ENCODE measurements at regions not wholly inside any gene's neighbourhood (a gene's known extent, or its start where the extent isn't known, plus 50 kb on each side); places are given as distances from the start of the nearest gene placed in this dataset.

GRCh38 chr18:24656551-24657443 lies 196.4 kb downstream of the HRH4 start:
- Histone ChIP-seq H3K36me3 (ENCODE audit: control insufficient read depth, insufficient read depth, low read length) (no peaks in the 10 kb centered on the region), H3K4me3 (ENCODE audit: low read depth in 2 of 2, low read length in 2 of 2) (no peak overlapping the region), H3K27ac (ENCODE audit: low read length) (no peak overlapping the region), H3K27me3 (ENCODE audit: control insufficient read depth, insufficient read depth, low read length) (no peaks in the 10 kb centered on the region; the same call in 1 of the 2 replicates), H3K9me3 (ENCODE audit: control insufficient read depth, insufficient read depth, low read depth, low read length) (no peaks in the 10 kb centered on the region), H3K4me1 (ENCODE audit: control insufficient read depth, insufficient read depth, low read length) (0 out of 2 replicates have a peak, but pooled peaks cover 3% of the 10 kb centered on the region)
- POLR2A ChIA-PET = no interaction called here
- BruUV-seq (replicated peaks) = no TSS peak
- in situ Hi-C loops (cut with HindIII; ENCODE audit: low pct_unique_long_range_greater_than_20kb, low sequenced_read_pairs) = no loop called here
- CTCF ChIA-PET = no interaction called here
- intact Hi-C loops (cut with micrococcal nuclease; ENCODE audit: unreplicated experiment) = no loop called here
- no peak for DNase-seq (ENCODE audit: low read depth, low spot score)
- ATAC-seq = no peak
- TF ChIP-seq SIN3A (IDR thresholded peaks at IDR 0.05; ENCODE audit: borderline replicate concordance, insufficient read depth, low read depth, low read length) (no peak), POLR2AphosphoS5 (IDR thresholded peaks at IDR 0.05; ENCODE audit: low read depth, low read length) (no peak), TCF7L2 (IDR thresholded peaks at IDR 0.05; ENCODE audit: low read depth, low read length) (no peak), CTCF (IDR thresholded peaks at IDR 0.05) (no peak), REST (IDR thresholded peaks at IDR 0.05; ENCODE audit: insufficient read depth in 1 of 2, low read depth in 2 of 2, low read length in 1 of 2) (no peak)

GRCh38 chr18:24657444-24657842 lies 197.0 kb downstream of the HRH4 start:
- Histone ChIP-seq H3K27ac (ENCODE audit: low read length) (no peak overlapping the region), H3K9me3 (ENCODE audit: control insufficient read depth, insufficient read depth, low read depth, low read length) (no peaks in the 10 kb centered on the region), H3K4me1 (ENCODE audit: control insufficient read depth, insufficient read depth, low read length) (0 out of 2 replicates have a peak, but pooled peaks cover 3% of the 10 kb centered on the region), H3K27me3 (ENCODE audit: control insufficient read depth, insufficient read depth, low read length) (no peaks in the 10 kb centered on the region; the same call in 1 of the 2 replicates), H3K4me3 (ENCODE audit: low read depth in 2 of 2, low read length in 2 of 2) (no peak overlapping the region), H3K36me3 (ENCODE audit: control insufficient read depth, insufficient read depth, low read length) (no peaks in the 10 kb centered on the region)
- in situ Hi-C loops (cut with HindIII; ENCODE audit: low pct_unique_long_range_greater_than_20kb, low sequenced_read_pairs) (no loop called here), intact Hi-C loops (cut with micrococcal nuclease; ENCODE audit: unreplicated experiment) (no loop called here)
- POLR2A ChIA-PET = no interaction called here
- no peak for TF ChIP-seq SIN3A (IDR thresholded peaks at IDR 0.05; ENCODE audit: borderline replicate concordance, insufficient read depth, low read depth, low read length)
- TF ChIP-seq REST (IDR thresholded peaks at IDR 0.05; ENCODE audit: insufficient read depth in 1 of 2, low read depth in 2 of 2, low read length in 1 of 2) = no peak
- no peak for TF ChIP-seq POLR2AphosphoS5 (IDR thresholded peaks at IDR 0.05; ENCODE audit: low read depth, low read length)
- TF ChIP-seq CTCF (IDR thresholded peaks at IDR 0.05) = no peak
- TF ChIP-seq TCF7L2 (IDR thresholded peaks at IDR 0.05; ENCODE audit: low read depth, low read length) = no peak
- ATAC-seq (no peak), DNase-seq (ENCODE audit: low read depth, low spot score) (no peak)
- CTCF ChIA-PET = no interaction called here
- no TSS peak for BruUV-seq (replicated peaks)
